ENCODE measurements at regions not wholly inside any gene's neighbourhood (a gene's known extent, or its start where the extent isn't known, plus 50 kb on each side); places are given as distances from the start of the nearest gene placed in this dataset.

- ATAC-seq (ENCODE audit: low read depth), result no peak
- TF ChIP-seq USF2 (IDR thresholded peaks at IDR 0.05; ENCODE audit: low read depth, low read length) (no peak), NFE2L2 (IDR thresholded peaks at IDR 0.05; ENCODE audit: low read depth, low read length) (no peak), RFX5 (IDR thresholded peaks at IDR 0.05; ENCODE audit: low read depth, low read length) (no peak), FOS (IDR thresholded peaks at IDR 0.05; ENCODE audit: low read depth, low read length) (no peak), MXI1 (IDR thresholded peaks at IDR 0.05; ENCODE audit: borderline replicate concordance, low read depth, low read length) (no peak), MAZ (IDR thresholded peaks at IDR 0.05; ENCODE audit: borderline replicate concordance, low read depth, low read length) (no peak), CTCF (conservative IDR thresholded peaks at IDR 0.05; ENCODE audit: low read depth, low read length) (no peak)
- Histone ChIP-seq H3K9me3 (ENCODE audit: control insufficient read depth, insufficient read depth, low read length) (peaks cover 25% of the 10 kb centered on the region), H3K4me3 (ENCODE audit: insufficient read depth, low read depth, low read length) (no peak overlapping the region), H4K91ac (ENCODE audit: insufficient read depth, low read depth, low read length) (no peak overlapping the region), H2BK5ac (ENCODE audit: low read depth, low read length, poor library complexity, severe bottlenecking) (no peak overlapping the region), H3K27ac (ENCODE audit: insufficient read depth, low read length) (no peak overlapping the region), H3K18ac (ENCODE audit: low read depth, low read length) (no peak overlapping the region), H3K9me1 (ENCODE audit: insufficient read depth, low read length) (no peaks in the 10 kb centered on the region), H3K27me3 (ENCODE audit: control insufficient read depth, insufficient read depth, low read length) (no peaks in the 10 kb centered on the region), H2BK15ac (ENCODE audit: low read depth, low read length) (no peak overlapping the region), H3K23ac (ENCODE audit: low read depth, low read length) (no peak overlapping the region), H3K9ac (ENCODE audit: low read depth, low read length) (no peak overlapping the region), H3K56ac (ENCODE audit: extremely low read depth, insufficient read depth, low read length) (no peak overlapping the region), H2BK120ac (ENCODE audit: low read depth, low read length) (no peak overlapping the region), H4K5ac (ENCODE audit: low read depth, low read length) (no peak overlapping the region), H2AK9ac (replicated peaks; ENCODE audit: low read depth, low read length, poor library complexity) (no peak overlapping the region), H2AK5ac (ENCODE audit: low read depth, low read length) (no peak overlapping the region), H3K36me3 (ENCODE audit: control insufficient read depth, insufficient read depth, low read length) (no peaks in the 10 kb centered on the region), H3K4me2 (ENCODE audit: low read depth, low read length) (no peak overlapping the region), H4K8ac (ENCODE audit: low read depth in 2 of 2, low read length in 2 of 2) (no peak overlapping the region), H3K14ac (replicated peaks; ENCODE audit: low read depth, low read length) (no peak overlapping the region), H2BK20ac (ENCODE audit: low read depth, low read length) (no peak overlapping the region), H4K20me1 (ENCODE audit: insufficient read depth, low read length) (no peaks in the 10 kb centered on the region), H3K4ac (ENCODE audit: low read depth, low read length) (no peak overlapping the region), H3K79me1 (ENCODE audit: low read depth in 1 of 2, low read length in 2 of 2) (no peaks in the 10 kb centered on the region), H3K4me1 (ENCODE audit: control insufficient read depth, insufficient read depth, low read length) (no peaks in the 10 kb centered on the region), H2AFZ (replicated peaks; ENCODE audit: low read length, poor library complexity) (no peak overlapping the region)
- in situ Hi-C loops (cut with MboI; ENCODE audit: low sequenced_read_pairs), result no loop called here
- no TSS peak for BruUV-seq (replicated peaks)
- WGBS, 2 experiments (ENCODE audit: extremely low coverage in 2 of 2, insufficient read length in 1 of 2), result no CpG with 5 or more reads among the region's 1 CpG
- dilution Hi-C loops (cut with HindIII; ENCODE audit: low sequenced_read_pairs, unreplicated experiment), result no loop called here
- ChIA-PET POLR2A (ENCODE audit: unreplicated experiment) (no interaction called here), CTCF (no interaction called here)
- intact Hi-C loops (cut with micrococcal nuclease), result no loop called here
- no peak for DNase-seq
Observed at GRCh38 chr7:153550173-153550572, 502.0 kb upstream of the DPP6 start.
